Nephron progenitor cell (in vitro differentiated cells): ENCODE measurements at regions not wholly inside any gene's neighbourhood (a gene's known extent, or its start where the extent isn't known, plus 50 kb on each side); places are given as distances from the start of the nearest gene placed in this dataset.

Experiments used
- DNase-seq: peaks from one replicate; pipeline ENCODE4 v3.0.0; 2021
- H3K27ac Mint-ChIP-seq: 2 replicates; pipeline ENCODE4 v1.8.0; 2021; ENCODE audit warnings: mild to moderate bottlenecking, moderate library complexity, mixed read lengths
- H3K27me3 Mint-ChIP-seq: 2 replicates; pipeline ENCODE4 v1.8.0; 2021; ENCODE audit warnings: mild to moderate bottlenecking, low read depth, mixed read lengths; ENCODE audit not compliant: poor library complexity
- H3K36me3 Mint-ChIP-seq: 2 replicates; pipeline ENCODE4 v1.8.0; 2021; ENCODE audit warnings: low read depth, mixed read lengths
- H3K4me1 Mint-ChIP-seq: 2 replicates; pipeline ENCODE4 v1.8.0; 2021; ENCODE audit warnings: mixed read lengths
- H3K4me3 Mint-ChIP-seq: 2 replicates; pipeline ENCODE4 v1.8.0; 2021; ENCODE audit warnings: mild to moderate bottlenecking, moderate library complexity, mixed read lengths
- H3K9me3 Mint-ChIP-seq: 2 replicates; pipeline ENCODE4 v1.8.0; 2021; ENCODE audit warnings: mild to moderate bottlenecking, moderate library complexity, mixed read lengths
- TF ChIP-seq, protein P1 (sequence below): fragments of 200-600 bp; sonication (generic); IDR thresholded peaks from 2 replicates; pipeline ENCODE4 v1.5.0; 2021; ENCODE audit warnings: antibody characterized with exemption

- peaks cover 31% of the 10 kb centered on the region for H3K9me3 Mint-ChIP-seq
- no peak for DNase-seq
- H3K27me3 Mint-ChIP-seq: peaks cover 6% of the 10 kb centered on the region
- no peaks in the 10 kb centered on the region for H3K4me1 Mint-ChIP-seq
- H3K36me3 Mint-ChIP-seq: no peaks in the 10 kb centered on the region
- no peak overlapping the region for H3K27ac Mint-ChIP-seq
- TF ChIP-seq, protein P1, sequence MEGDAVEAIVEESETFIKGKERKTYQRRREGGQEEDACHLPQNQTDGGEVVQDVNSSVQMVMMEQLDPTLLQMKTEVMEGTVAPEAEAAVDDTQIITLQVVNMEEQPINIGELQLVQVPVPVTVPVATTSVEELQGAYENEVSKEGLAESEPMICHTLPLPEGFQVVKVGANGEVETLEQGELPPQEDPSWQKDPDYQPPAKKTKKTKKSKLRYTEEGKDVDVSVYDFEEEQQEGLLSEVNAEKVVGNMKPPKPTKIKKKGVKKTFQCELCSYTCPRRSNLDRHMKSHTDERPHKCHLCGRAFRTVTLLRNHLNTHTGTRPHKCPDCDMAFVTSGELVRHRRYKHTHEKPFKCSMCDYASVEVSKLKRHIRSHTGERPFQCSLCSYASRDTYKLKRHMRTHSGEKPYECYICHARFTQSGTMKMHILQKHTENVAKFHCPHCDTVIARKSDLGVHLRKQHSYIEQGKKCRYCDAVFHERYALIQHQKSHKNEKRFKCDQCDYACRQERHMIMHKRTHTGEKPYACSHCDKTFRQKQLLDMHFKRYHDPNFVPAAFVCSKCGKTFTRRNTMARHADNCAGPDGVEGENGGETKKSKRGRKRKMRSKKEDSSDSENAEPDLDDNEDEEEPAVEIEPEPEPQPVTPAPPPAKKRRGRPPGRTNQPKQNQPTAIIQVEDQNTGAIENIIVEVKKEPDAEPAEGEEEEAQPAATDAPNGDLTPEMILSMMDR: no peak
- H3K4me3 Mint-ChIP-seq: no peak overlapping the region
Observed at GRCh38 chr6:9890469-9890868, 524.4 kb downstream of the TFAP2A start.

- no peak overlapping the region for H3K4me3 Mint-ChIP-seq
- no peaks in the 10 kb centered on the region for H3K4me1 Mint-ChIP-seq
- TF ChIP-seq, protein P1: no peak
- H3K36me3 Mint-ChIP-seq: no peaks in the 10 kb centered on the region
- H3K27ac Mint-ChIP-seq: no peak overlapping the region
- peaks cover 50% of the 10 kb centered on the region for H3K9me3 Mint-ChIP-seq
- DNase-seq: no peak
- H3K27me3 Mint-ChIP-seq: no peaks in the 10 kb centered on the region
Observed at GRCh38 chr6:9878535-9878934, 536.3 kb downstream of the TFAP2A start.

- no peak overlapping the region for H3K4me3 Mint-ChIP-seq
- TF ChIP-seq, protein P1: no peak
- H3K27me3 Mint-ChIP-seq: peaks cover 6% of the 10 kb centered on the region
- H3K27ac Mint-ChIP-seq: no peak overlapping the region
- peaks cover 28% of the 10 kb centered on the region for H3K9me3 Mint-ChIP-seq
- no peaks in the 10 kb centered on the region for H3K36me3 Mint-ChIP-seq
- H3K4me1 Mint-ChIP-seq: no peaks in the 10 kb centered on the region
- DNase-seq: no peak
Observed at GRCh38 chr6:9875605-9876353, 539.1 kb downstream of the TFAP2A start.

DNA sequence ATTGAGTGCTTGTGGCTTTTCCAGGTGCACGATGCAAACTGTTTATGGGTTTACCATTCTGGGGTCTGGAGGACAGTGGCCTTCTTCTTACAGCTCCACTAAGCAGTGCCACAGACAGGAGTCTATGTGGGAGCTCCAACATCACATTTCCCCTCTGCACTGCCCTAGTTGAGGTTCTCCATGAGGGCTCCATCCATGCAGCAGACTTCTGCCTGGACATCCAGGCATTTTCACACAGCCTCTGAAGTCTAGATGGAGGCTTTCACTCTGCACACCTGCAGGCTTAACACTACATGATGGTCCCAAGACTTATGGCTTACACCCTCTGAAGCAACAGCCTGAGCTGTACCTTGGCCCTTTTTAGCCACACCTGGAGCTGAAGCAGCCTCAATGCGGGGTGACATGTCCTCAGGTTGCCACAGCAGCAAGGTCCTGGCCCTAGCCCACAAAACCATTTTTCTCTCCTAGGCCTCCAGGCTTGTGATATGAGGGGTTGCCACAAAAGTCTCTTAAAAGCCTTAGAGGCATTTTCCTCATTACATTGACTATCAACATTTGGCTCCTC, 552.2 kb downstream of the TFAP2A start:
- H3K27ac Mint-ChIP-seq: no peak overlapping the region
- no peaks in the 10 kb centered on the region for H3K4me1 Mint-ChIP-seq
- H3K27me3 Mint-ChIP-seq: peaks cover 11% of the 10 kb centered on the region
- no peak for DNase-seq
- peaks cover 38% of the 10 kb centered on the region for H3K9me3 Mint-ChIP-seq
- TF ChIP-seq, protein P1: no peak
- H3K4me3 Mint-ChIP-seq: no peak overlapping the region
- no peaks in the 10 kb centered on the region for H3K36me3 Mint-ChIP-seq

- Mint-ChIP-seq H3K9me3 (peaks cover 55% of the 10 kb centered on the region), H3K27ac (no peak overlapping the region), H3K4me3 (no peak overlapping the region), H3K27me3 (peaks cover 3% of the 10 kb centered on the region), H3K4me1 (no peaks in the 10 kb centered on the region), H3K36me3 (peaks cover 6% of the 10 kb centered on the region)
- TF ChIP-seq, protein P1: no peak
- DNase-seq: no peak
Observed at GRCh38 chr6:9851541-9852380, 563.1 kb downstream of the TFAP2A start.
